Caco-2 (cell line): ENCODE measurements at regions not wholly inside any gene's neighbourhood (a gene's known extent, or its start where the extent isn't known, plus 50 kb on each side); places are given as distances from the start of the nearest gene placed in this dataset.
A peak's percentile ranks its signal among the peaks of the same experiment; 100 is the strongest.

ENCODE experiments used
- BruUV-seq: library from RNA; stranded (reverse); fragments of 400-500 nt; replicated peaks from 2 replicates; lab custom pipeline; 2021; lab: Mats Ljungman, UMichigan
- CTCF ChIA-PET: fragments of 300-600 bp; sonication (Branson Sonifier 250); formaldehyde crosslinking; loops from one replicate; lab custom pipeline; 2022; ENCODE audit warnings: antibody characterized with exemption; lab: Charles Lee
- POLR2A ChIA-PET: fragments of 300-600 bp; sonication (Branson Sonifier 250); formaldehyde crosslinking; loops from one replicate; lab custom pipeline; 2022; ENCODE audit warnings: antibody characterized with exemption; lab: Charles Lee
- DNase-seq, 2 experiments: peaks; one replicate each; pipeline versions ENCODE4 v3.0.0 to v3.0.0-alpha.2; 2020 to 2022
- H3K27me3 ChIP-seq: replicated peaks from 2 replicates; pipeline ENCODE4 v1.6.0; 2011; ENCODE audit warnings: low read length; ENCODE audit not compliant: control insufficient read depth, insufficient read depth
- H3K36me3 ChIP-seq: 2 replicates; pipeline ENCODE4 v1.5.1; 2011; ENCODE audit warnings: low read length; ENCODE audit not compliant: control insufficient read depth, insufficient read depth
- H3K4me1 ChIP-seq: fragments of 250-450 bp; sonication (Bioruptor Pico); 2 replicates; pipeline ENCODE4 v1.5.1; 2020; ENCODE audit warnings: mild to moderate bottlenecking
- H3K4me3 ChIP-seq: 2 replicates; pipeline ENCODE4 v1.5.1; 2011; ENCODE audit warnings: low read depth, mild to moderate bottlenecking, control low read depth, low read length
- H3K9me3 ChIP-seq: fragments of 250-450 bp; sonication (Bioruptor Pico); 2 replicates; pipeline ENCODE4 v1.5.1; 2020; ENCODE audit warnings: mild to moderate bottlenecking, moderate library complexity
- H3K27ac Mint-ChIP-seq: one replicate; pipeline ENCODE4 v1.8.0; 2022; ENCODE audit warnings: mixed read lengths; ENCODE audit not compliant: unreplicated experiment
- H3K27me3 Mint-ChIP-seq: one replicate; pipeline ENCODE4 v1.8.0; 2022; ENCODE audit warnings: mixed read lengths; ENCODE audit not compliant: insufficient read depth, unreplicated experiment
- H3K36me3 Mint-ChIP-seq: one replicate; pipeline ENCODE4 v1.8.0; 2022; ENCODE audit warnings: mild to moderate bottlenecking, mixed read lengths; ENCODE audit not compliant: insufficient read depth, unreplicated experiment
- H3K4me1 Mint-ChIP-seq: one replicate; pipeline ENCODE4 v1.8.0; 2022; ENCODE audit warnings: low read depth, mixed read lengths; ENCODE audit not compliant: unreplicated experiment
- H3K4me3 Mint-ChIP-seq: one replicate; pipeline ENCODE4 v1.8.0; 2022; ENCODE audit warnings: mild to moderate bottlenecking, moderate library complexity, mixed read lengths; ENCODE audit not compliant: unreplicated experiment
- H3K9me3 Mint-ChIP-seq: one replicate; pipeline ENCODE4 v1.8.0; 2022; ENCODE audit warnings: mixed read lengths; ENCODE audit not compliant: unreplicated experiment
- CTCF ChIP-seq, 2 experiments: fragments of 200-600 bp in 1 of 2; IDR thresholded peaks; 1 replicate in 1 of 2; 2 replicates in 1 of 2; pipeline versions ENCODE4 v1.5.1 to v1.8.0; 2011 to 2022; ENCODE audit warnings: antibody characterized with exemption in 1 of 2, control low read depth in 1 of 2, inconsistent platforms in 1 of 2, low read depth in 1 of 2, low read length in 1 of 2, mild to moderate bottlenecking in 1 of 2, moderate library complexity in 1 of 2; ENCODE audit not compliant: insufficient read depth in 1 of 2, severe bottlenecking in 1 of 2, unreplicated experiment in 1 of 2
- intact Hi-C: fragments of 100-400 bp; cut with micrococcal nuclease; formaldehyde crosslinking; loops from one replicate; pipeline ENCODE4 v1.10.0; 2022; ENCODE audit not compliant: unreplicated experiment

- no peak overlapping the region for H3K27ac Mint-ChIP-seq
- ChIA-PET CTCF (no interaction called here), POLR2A (no interaction called here)
- no peak for DNase-seq
- no peaks in the 10 kb centered on the region for H3K9me3 Mint-ChIP-seq
- Histone ChIP-seq H3K4me1 (peaks cover 38% of the 10 kb centered on the region), H3K9me3 (no peaks in the 10 kb centered on the region), H3K36me3 (no peaks in the 10 kb centered on the region), H3K4me3 (no peak overlapping the region), H3K27me3 (no peaks in the 10 kb centered on the region)
- no peaks in the 10 kb centered on the region for H3K27me3 Mint-ChIP-seq
- peaks cover 52% of the 10 kb centered on the region for H3K4me1 Mint-ChIP-seq
- no peak for TF ChIP-seq CTCF (IDR thresholded peaks at IDR 0.05; ENCODE audit: insufficient read depth in 1 of 2, low read depth in 1 of 2, low read length in 1 of 2, severe bottlenecking in 1 of 2, unreplicated experiment in 1 of 2)
- intact Hi-C loops: no loop called here
- no peak overlapping the region for H3K4me3 Mint-ChIP-seq
- BruUV-seq: no TSS peak
- no peaks in the 10 kb centered on the region for H3K36me3 Mint-ChIP-seq
Observed at GRCh38 chr1:22262583-22262982, 119.7 kb upstream of the WNT4 start.

DNA sequence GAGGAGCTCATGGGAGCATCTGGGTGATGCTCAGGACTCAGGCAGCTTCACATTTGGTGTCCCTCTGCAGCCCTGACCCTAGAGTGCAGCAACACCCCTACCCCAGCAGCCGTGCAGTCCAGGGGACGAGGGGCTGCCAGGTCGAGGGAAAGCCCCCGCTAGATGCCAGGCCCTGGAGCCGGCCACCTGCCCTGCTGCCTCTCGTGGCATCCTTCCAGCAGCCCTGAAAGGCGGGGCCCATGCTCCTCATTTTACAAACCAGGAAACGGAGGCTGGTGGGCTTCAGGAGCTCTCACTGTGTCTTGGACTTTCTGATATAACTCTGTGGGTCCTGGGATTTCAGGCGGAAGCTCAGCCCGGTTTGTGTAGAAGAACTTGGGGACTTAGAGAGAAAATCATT lies 120.5 kb upstream of the WNT4 start:
- peaks cover 52% of the 10 kb centered on the region for H3K4me1 Mint-ChIP-seq
- DNase-seq: no peak
- ChIA-PET POLR2A (no interaction called here), CTCF (no interaction called here)
- BruUV-seq: no TSS peak
- intact Hi-C loops: no loop called here
- H3K36me3 Mint-ChIP-seq: no peaks in the 10 kb centered on the region
- no peak overlapping the region for H3K4me3 Mint-ChIP-seq
- TF ChIP-seq CTCF (IDR thresholded peaks at IDR 0.05; ENCODE audit: insufficient read depth in 1 of 2, low read depth in 1 of 2, low read length in 1 of 2, severe bottlenecking in 1 of 2, unreplicated experiment in 1 of 2): no peak
- Histone ChIP-seq H3K4me3 (no peak overlapping the region), H3K36me3 (no peaks in the 10 kb centered on the region), H3K9me3 (no peaks in the 10 kb centered on the region), H3K4me1 (peaks cover 33% of the 10 kb centered on the region), H3K27me3 (no peaks in the 10 kb centered on the region)
- no peaks in the 10 kb centered on the region for H3K27me3 Mint-ChIP-seq
- no peaks in the 10 kb centered on the region for H3K9me3 Mint-ChIP-seq
- no peak overlapping the region for H3K27ac Mint-ChIP-seq

DNA sequence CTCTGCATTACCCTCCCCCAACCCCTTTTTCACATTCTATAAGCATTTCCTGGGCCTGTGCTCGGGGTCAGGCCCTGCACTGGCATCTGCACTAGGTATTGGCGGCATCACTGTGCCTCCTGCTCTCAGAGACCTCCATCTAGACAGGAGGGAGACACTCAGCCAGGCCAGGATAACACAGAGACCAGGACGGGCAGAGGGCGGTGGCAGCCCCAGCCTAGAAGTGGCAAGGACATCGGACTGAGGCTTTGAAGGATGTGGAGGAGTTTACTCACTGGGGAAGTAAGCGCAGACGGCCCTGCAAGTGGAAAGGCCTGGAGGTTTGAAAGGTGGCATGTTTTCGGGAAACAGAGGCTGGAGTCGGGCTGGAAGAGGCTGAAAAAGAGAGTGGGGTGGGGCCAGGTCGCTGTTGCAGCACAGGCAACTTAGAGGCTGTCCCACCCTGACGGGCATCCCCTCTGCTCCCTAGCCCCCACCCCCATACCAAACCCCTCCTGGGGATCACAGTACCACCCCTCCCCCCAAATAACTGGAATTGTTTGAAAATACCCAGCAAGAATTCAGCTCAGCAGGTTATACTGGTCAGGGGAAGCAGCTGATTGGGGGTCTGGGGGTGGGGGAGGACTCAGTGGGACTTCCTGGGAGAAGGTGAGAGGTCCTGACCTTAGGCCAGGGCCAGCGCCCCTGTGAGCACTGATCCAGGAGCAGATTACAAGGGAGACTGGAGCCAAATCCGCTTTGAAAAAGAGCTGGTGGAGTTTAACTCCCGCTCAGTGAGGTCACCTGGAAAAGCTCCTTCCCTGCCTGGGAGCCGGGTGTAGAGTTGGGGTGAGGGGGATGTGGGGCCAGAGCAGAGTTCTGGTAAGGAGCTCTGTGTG lies 121.8 kb upstream of the WNT4 start:
- POLR2A ChIA-PET: no interaction called here
- H3K27ac Mint-ChIP-seq: peak overlapping the region; percentile 35
- peak overlapping the region; percentile 46 for H3K4me3 Mint-ChIP-seq
- TF ChIP-seq CTCF (IDR thresholded peaks at IDR 0.05; ENCODE audit: insufficient read depth in 1 of 2, low read depth in 1 of 2, low read length in 1 of 2, severe bottlenecking in 1 of 2, unreplicated experiment in 1 of 2): no peak
- H3K27me3 Mint-ChIP-seq: no peaks in the 10 kb centered on the region
- CTCF ChIA-PET: interaction anchor here (0.8 kb wide), 1 partner anchor 159 kb away, joined by 3 read pairs; no protein-coding TSS in a partner anchor
- no peaks in the 10 kb centered on the region for H3K9me3 Mint-ChIP-seq
- intact Hi-C loops: no loop called here
- no peaks in the 10 kb centered on the region for H3K36me3 Mint-ChIP-seq
- BruUV-seq: no TSS peak
- Histone ChIP-seq H3K27me3 (no peaks in the 10 kb centered on the region), H3K4me1 (peaks cover 20% of the 10 kb centered on the region), H3K4me3 (no peak overlapping the region), H3K36me3 (no peaks in the 10 kb centered on the region), H3K9me3 (no peaks in the 10 kb centered on the region)
- peaks cover 44% of the 10 kb centered on the region for H3K4me1 Mint-ChIP-seq
- peak; percentile 29 to 48 for DNase-seq
